GM12864 (cell line): ENCODE measurements at regions not wholly inside any gene's neighbourhood (a gene's known extent, or its start where the extent isn't known, plus 50 kb on each side); places are given as distances from the start of the nearest gene placed in this dataset.

Experiments used
- DNase-seq: peaks from one replicate; pipeline ENCODE4 v3.0.0-alpha.2; 2011; ENCODE audit warnings: low read depth
- H3K4me3 ChIP-seq: 2 replicates; pipeline ENCODE4 v1.5.1; 2011; ENCODE audit warnings: mild to moderate bottlenecking, low read depth, low read length, control low read depth
- CTCF ChIP-seq: IDR thresholded peaks from 2 replicates; pipeline ENCODE4 v1.5.1; 2011; ENCODE audit warnings: low read depth, mild to moderate bottlenecking, moderate library complexity, low read length, control low read depth, inconsistent platforms; ENCODE audit errors: missing control alignments

- H3K4me3 ChIP-seq: no peak overlapping the region
- DNase-seq: no peak
- TF ChIP-seq CTCF: no peak
These were observed 65.7 kb downstream of the SOX1 start for GRCh38 chr13:112132619-112133018.

- H3K4me3 ChIP-seq: no peak overlapping the region
- no peak for DNase-seq
- no peak for TF ChIP-seq CTCF
These were observed 66.8 kb downstream of the SOX1 start for GRCh38 chr13:112133499-112134390.

- TF ChIP-seq CTCF: no peak
- H3K4me3 ChIP-seq: no peak overlapping the region
- no peak for DNase-seq
These were observed 67.6 kb downstream of the SOX1 start for GRCh38 chr13:112134391-112135075.

- no peak for TF ChIP-seq CTCF
- H3K4me3 ChIP-seq: no peak overlapping the region
- DNase-seq: no peak
These were observed 69.1 kb downstream of the SOX1 start for GRCh38 chr13:112136095-112136494.

- no peak for TF ChIP-seq CTCF
- no peak overlapping the region for H3K4me3 ChIP-seq
- DNase-seq: no peak
These were observed 70.2 kb downstream of the SOX1 start for GRCh38 chr13:112137144-112137543.

- no peak for TF ChIP-seq CTCF
- DNase-seq: no peak
- H3K4me3 ChIP-seq: no peak overlapping the region
These were observed 73.4 kb downstream of the SOX1 start for GRCh38 chr13:112140366-112140765.
